WTC11 (cell line): ENCODE measurements at regions not wholly inside any gene's neighbourhood (a gene's known extent, or its start where the extent isn't known, plus 50 kb on each side); places are given as distances from the start of the nearest gene placed in this dataset.

ENCODE experiments used
- ATAC-seq: fragments of 200-7000 bp; cut with Tn5 transposase; 2 replicates; pipeline ENCODE4 v1.10.0; 2021; ENCODE audit warnings: mild to moderate bottlenecking, moderate library complexity
- CTCF ChIA-PET: fragments of 300-600 bp; sonication (Branson Sonifier 250); formaldehyde crosslinking; loops from one replicate; lab custom pipeline; 2021; ENCODE audit warnings: antibody characterized with exemption; lab: Charles Lee
- POLR2A ChIA-PET: fragments of 350-600 bp; sonication (Branson Sonifier 250); formaldehyde crosslinking; loops from one replicate; lab custom pipeline; 2021; ENCODE audit warnings: antibody characterized with exemption; lab: Charles Lee
- DNase-seq: peaks from one replicate; pipeline ENCODE4 v3.0.0; 2021; ENCODE audit warnings: low spot score
- H3K27ac Mint-ChIP-seq: 2 replicates; pipeline ENCODE4 v1.8.0; 2021; ENCODE audit warnings: mixed read lengths
- H3K27me3 Mint-ChIP-seq: 2 replicates; pipeline ENCODE4 v1.8.0; 2021; ENCODE audit warnings: low read depth, mild to moderate bottlenecking, moderate library complexity, mixed read lengths
- H3K36me3 Mint-ChIP-seq: 2 replicates; pipeline ENCODE4 v1.8.0; 2021; ENCODE audit warnings: mixed read lengths
- H3K4me1 Mint-ChIP-seq: 2 replicates; pipeline ENCODE4 v1.8.0; 2022; ENCODE audit warnings: mixed read lengths
- H3K4me3 Mint-ChIP-seq: 2 replicates; pipeline ENCODE4 v1.8.0; 2021; ENCODE audit warnings: mild to moderate bottlenecking, moderate library complexity, mixed read lengths
- H3K9me3 Mint-ChIP-seq: 2 replicates; pipeline ENCODE4 v1.8.0; 2021; ENCODE audit warnings: mixed read lengths
- CBFB ChIP-seq: sonication (generic); formaldehyde crosslinking; IDR thresholded peaks from 2 replicates; pipeline ENCODE4 v1.8.1; 2022; ENCODE audit warnings: mild to moderate bottlenecking, low read depth, missing genetic modification reagents
- ETV6 ChIP-seq: sonication (generic); formaldehyde crosslinking; IDR thresholded peaks from 2 replicates; pipeline ENCODE4 v1.8.1; 2022; ENCODE audit warnings: mild to moderate bottlenecking, missing genetic modification reagents
- FOXJ3 ChIP-seq: sonication (generic); formaldehyde crosslinking; IDR thresholded peaks from 2 replicates; pipeline ENCODE4 v1.9.0; 2021; ENCODE audit warnings: missing genetic modification reagents, mild to moderate bottlenecking, borderline replicate concordance
- FOXK1 ChIP-seq: sonication (generic); formaldehyde crosslinking; IDR thresholded peaks from 2 replicates; pipeline ENCODE4 v1.8.0; 2022; ENCODE audit warnings: mild to moderate bottlenecking, moderate library complexity, missing genetic modification reagents
- FOXP4 ChIP-seq: sonication (generic); formaldehyde crosslinking; IDR thresholded peaks from 2 replicates; pipeline ENCODE4 v1.8.0; 2022; ENCODE audit warnings: mild to moderate bottlenecking, missing genetic modification reagents
- GTF2I ChIP-seq: fragments of 250-450 bp; sonication (Bioruptor Pico); conservative IDR thresholded peaks from 2 replicates; pipeline ENCODE4 v1.4.0; 2021; ENCODE audit warnings: mild to moderate bottlenecking
- JAZF1 ChIP-seq: fragments of 250-450 bp; sonication (Bioruptor Pico); IDR thresholded peaks from 2 replicates; pipeline ENCODE4 v1.9.0; 2021; ENCODE audit warnings: moderate library complexity, mild to moderate bottlenecking, inconsistent platforms
- JUN ChIP-seq: sonication (generic); formaldehyde crosslinking; IDR thresholded peaks from 2 replicates; pipeline ENCODE4 v1.8.0; 2023; ENCODE audit warnings: mild to moderate bottlenecking, missing genetic modification reagents
- KAT7 ChIP-seq: sonication (generic); formaldehyde crosslinking; IDR thresholded peaks from 2 replicates; pipeline ENCODE4 v1.8.1; 2023; ENCODE audit warnings: missing genetic modification reagents, mild to moderate bottlenecking, borderline replicate concordance
- SMAD3 ChIP-seq: sonication (generic); formaldehyde crosslinking; IDR thresholded peaks from 2 replicates; pipeline ENCODE4 v1.8.0; 2022; ENCODE audit warnings: missing genetic modification reagents, mild to moderate bottlenecking, borderline replicate concordance
- SMAD4 ChIP-seq: sonication (generic); formaldehyde crosslinking; IDR thresholded peaks from 2 replicates; pipeline ENCODE4 v1.8.0; 2022; ENCODE audit warnings: mild to moderate bottlenecking, missing genetic modification reagents
- ZNF396 ChIP-seq: fragments of 250-450 bp; sonication (Bioruptor Pico); IDR thresholded peaks from 2 replicates; pipeline ENCODE4 v1.8.0; 2021; ENCODE audit warnings: mild to moderate bottlenecking, moderate library complexity, borderline replicate concordance
- ZNF423 ChIP-seq: fragments of 250-450 bp; sonication (Bioruptor Pico); IDR thresholded peaks from 2 replicates; pipeline ENCODE4 v2.1.2; 2022; ENCODE audit warnings: mild to moderate bottlenecking, moderate library complexity
- TF ChIP-seq, protein P1 (sequence below): sonication (generic); formaldehyde crosslinking; IDR thresholded peaks from 2 replicates; pipeline ENCODE4 v1.8.1; 2022; ENCODE audit warnings: low read depth, missing genetic modification reagents, borderline replicate concordance
- TF ChIP-seq, protein P2 (sequence below): sonication (generic); formaldehyde crosslinking; IDR thresholded peaks from 2 replicates; pipeline ENCODE4 v1.8.1; 2022; ENCODE audit warnings: mild to moderate bottlenecking, missing genetic modification reagents, moderate library complexity, borderline replicate concordance
- TF ChIP-seq, protein P3 (sequence below): fragments of 250-450 bp; sonication (Bioruptor Pico); IDR thresholded peaks from 2 replicates; pipeline ENCODE4 v1.9.0; 2021; ENCODE audit warnings: mild to moderate bottlenecking

- TF ChIP-seq, protein P1, sequence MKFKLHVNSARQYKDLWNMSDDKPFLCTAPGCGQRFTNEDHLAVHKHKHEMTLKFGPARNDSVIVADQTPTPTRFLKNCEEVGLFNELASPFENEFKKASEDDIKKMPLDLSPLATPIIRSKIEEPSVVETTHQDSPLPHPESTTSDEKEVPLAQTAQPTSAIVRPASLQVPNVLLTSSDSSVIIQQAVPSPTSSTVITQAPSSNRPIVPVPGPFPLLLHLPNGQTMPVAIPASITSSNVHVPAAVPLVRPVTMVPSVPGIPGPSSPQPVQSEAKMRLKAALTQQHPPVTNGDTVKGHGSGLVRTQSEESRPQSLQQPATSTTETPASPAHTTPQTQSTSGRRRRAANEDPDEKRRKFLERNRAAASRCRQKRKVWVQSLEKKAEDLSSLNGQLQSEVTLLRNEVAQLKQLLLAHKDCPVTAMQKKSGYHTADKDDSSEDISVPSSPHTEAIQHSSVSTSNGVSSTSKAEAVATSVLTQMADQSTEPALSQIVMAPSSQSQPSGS (CRISPR knock-in tag), result no peak
- TF ChIP-seq FOXJ3 (CRISPR knock-in tag) (no peak), CBFB (CRISPR knock-in tag) (no peak), GTF2I (no peak), FOXP4 (CRISPR knock-in tag) (no peak)
Observed at GRCh38 chr6:168885751-168886742, 367.6 kb downstream of the THBS2 start (continued).

- DNase-seq (no peak), ATAC-seq (no peak)
- ChIA-PET POLR2A (no interaction called here), CTCF (no interaction called here)
- peaks cover 7% of the 10 kb centered on the region for H3K4me1 Mint-ChIP-seq
- H3K36me3 Mint-ChIP-seq, result no peaks in the 10 kb centered on the region
- peaks cover 17% of the 10 kb centered on the region for H3K27me3 Mint-ChIP-seq
- TF ChIP-seq ZNF396 (CRISPR knock-in tag) (no peak), SMAD3 (CRISPR knock-in tag) (no peak), KAT7 (CRISPR knock-in tag) (no peak), ZNF423 (no peak), JUN (CRISPR knock-in tag) (no peak), JAZF1 (CRISPR knock-in tag) (no peak), FOXK1 (CRISPR knock-in tag) (no peak), ETV6 (CRISPR knock-in tag) (no peak), SMAD4 (no peak)
- TF ChIP-seq, protein P2, sequence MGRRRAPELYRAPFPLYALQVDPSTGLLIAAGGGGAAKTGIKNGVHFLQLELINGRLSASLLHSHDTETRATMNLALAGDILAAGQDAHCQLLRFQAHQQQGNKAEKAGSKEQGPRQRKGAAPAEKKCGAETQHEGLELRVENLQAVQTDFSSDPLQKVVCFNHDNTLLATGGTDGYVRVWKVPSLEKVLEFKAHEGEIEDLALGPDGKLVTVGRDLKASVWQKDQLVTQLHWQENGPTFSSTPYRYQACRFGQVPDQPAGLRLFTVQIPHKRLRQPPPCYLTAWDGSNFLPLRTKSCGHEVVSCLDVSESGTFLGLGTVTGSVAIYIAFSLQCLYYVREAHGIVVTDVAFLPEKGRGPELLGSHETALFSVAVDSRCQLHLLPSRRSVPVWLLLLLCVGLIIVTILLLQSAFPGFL (CRISPR knock-in tag), result no peak
- TF ChIP-seq, protein P3, sequence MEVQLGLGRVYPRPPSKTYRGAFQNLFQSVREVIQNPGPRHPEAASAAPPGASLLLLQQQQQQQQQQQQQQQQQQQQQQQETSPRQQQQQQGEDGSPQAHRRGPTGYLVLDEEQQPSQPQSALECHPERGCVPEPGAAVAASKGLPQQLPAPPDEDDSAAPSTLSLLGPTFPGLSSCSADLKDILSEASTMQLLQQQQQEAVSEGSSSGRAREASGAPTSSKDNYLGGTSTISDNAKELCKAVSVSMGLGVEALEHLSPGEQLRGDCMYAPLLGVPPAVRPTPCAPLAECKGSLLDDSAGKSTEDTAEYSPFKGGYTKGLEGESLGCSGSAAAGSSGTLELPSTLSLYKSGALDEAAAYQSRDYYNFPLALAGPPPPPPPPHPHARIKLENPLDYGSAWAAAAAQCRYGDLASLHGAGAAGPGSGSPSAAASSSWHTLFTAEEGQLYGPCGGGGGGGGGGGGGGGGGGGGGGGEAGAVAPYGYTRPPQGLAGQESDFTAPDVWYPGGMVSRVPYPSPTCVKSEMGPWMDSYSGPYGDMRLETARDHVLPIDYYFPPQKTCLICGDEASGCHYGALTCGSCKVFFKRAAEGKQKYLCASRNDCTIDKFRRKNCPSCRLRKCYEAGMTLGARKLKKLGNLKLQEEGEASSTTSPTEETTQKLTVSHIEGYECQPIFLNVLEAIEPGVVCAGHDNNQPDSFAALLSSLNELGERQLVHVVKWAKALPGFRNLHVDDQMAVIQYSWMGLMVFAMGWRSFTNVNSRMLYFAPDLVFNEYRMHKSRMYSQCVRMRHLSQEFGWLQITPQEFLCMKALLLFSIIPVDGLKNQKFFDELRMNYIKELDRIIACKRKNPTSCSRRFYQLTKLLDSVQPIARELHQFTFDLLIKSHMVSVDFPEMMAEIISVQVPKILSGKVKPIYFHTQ (CRISPR knock-in tag), result no peak
- TF ChIP-seq, protein P1 (CRISPR knock-in tag), result no peak
- H3K27ac Mint-ChIP-seq, result no peak overlapping the region
- no peak overlapping the region for H3K4me3 Mint-ChIP-seq
- no peaks in the 10 kb centered on the region for H3K9me3 Mint-ChIP-seq
Observed at GRCh38 chr6:168885196-168885595, 368.4 kb downstream of the THBS2 start.
